Activated gamma-delta T cell treated with anti-CD3 and anti-CD28 coated beads, Interleukin-2, amount 50 U/mL, for 16 hours (primary cell): ENCODE measurements at regions not wholly inside any gene's neighbourhood (a gene's known extent, or its start where the extent isn't known, plus 50 kb on each side); places are given as distances from the start of the nearest gene placed in this dataset.
"Not testable (repeated sequence)": the region's sequence is repeated elsewhere in the genome, so short reads cannot be mapped to it uniquely, and the experiment has no call there.

ENCODE experiments used
- DNase-seq: peaks from one replicate; pipeline ENCODE4 v3.0.0-alpha.2; 2020; ENCODE audit warnings: low read depth

DNA sequence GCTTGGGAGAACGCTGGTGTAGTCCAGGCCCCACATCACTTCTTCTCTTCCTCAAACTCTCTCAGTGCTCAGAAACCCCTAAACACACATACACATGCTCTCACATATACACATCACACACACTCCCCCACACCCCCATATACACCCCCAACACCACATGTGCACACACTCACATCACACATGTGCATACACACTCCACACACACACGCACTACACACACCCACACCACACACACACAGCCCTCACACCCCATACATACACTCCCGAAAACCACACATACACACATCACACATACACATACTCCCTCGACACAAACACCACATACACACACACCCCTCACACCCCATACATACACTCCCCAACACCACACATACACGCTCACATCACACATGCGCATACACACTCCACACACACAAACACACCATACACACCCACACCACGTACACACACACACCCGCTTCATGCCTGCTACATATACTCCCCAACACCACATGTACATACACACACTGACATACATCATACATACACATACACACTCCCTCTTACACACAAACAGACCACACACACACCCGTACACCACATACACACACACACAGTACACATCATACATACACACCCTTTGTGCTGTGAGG is 110.3 kb upstream of the TMEM170B start:
- no peak for DNase-seq

DNA sequence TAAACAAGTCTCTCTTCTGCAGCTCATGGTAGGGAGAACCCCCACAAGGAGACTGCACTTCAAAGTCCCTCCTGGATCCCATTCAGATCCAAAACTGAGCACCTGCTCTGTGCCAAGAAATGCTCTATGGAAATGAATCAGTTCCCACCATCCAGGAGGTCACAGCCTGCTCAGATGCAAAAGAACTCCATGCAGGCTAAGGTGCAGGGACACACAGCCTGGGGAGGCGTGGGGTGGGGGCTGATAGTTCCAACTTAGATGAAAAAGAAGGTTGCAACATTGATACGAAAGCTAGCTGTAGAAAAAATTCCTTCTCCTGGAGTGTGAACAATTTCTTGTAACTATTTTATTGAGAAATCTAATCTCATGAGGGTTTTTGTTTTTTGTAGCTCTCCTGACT is 111.0 kb upstream of the TMEM170B start:
- DNase-seq: no peak

DNA sequence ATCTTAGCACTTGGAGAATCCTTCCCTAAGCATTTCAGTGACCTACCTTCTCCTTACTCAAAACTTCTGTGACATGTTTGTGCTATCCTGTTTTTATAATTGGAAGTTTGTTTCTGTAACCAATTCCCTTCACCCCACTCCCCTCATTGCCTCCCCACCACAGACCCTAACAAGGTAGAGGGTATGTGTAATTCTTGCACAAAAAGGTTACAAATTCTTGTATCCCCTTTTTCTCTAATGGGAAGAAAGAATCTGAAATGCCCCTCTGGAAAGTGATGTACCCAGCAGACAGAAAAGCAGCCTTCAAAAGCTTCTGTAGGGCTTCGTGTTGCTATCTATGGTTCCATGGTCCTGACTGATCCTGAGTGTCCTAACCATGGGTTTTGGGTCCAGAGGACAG is 111.7 kb upstream of the TMEM170B start:
- no peak for DNase-seq

DNA sequence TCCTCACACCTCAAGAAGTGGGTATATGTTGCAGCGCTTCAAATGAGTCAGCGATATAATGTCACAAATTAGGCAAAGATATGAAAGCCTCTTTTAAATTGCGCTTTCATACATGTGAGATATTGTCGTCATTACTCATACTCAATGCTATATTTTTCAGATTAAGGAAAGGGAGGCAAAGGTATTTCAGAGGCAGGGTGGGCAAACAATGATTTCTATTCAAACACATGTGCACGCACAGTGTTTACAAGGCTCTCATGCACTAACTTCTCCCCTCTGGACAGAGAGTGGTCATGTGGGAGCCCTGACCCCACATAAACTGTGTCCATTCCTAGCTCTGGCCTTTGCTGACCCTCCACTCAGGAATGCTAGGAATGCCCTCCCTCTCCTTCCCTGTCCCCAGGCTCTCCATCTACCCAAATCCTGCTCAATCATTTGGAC is 112.1 kb upstream of the TMEM170B start:
- no peak for DNase-seq

DNA sequence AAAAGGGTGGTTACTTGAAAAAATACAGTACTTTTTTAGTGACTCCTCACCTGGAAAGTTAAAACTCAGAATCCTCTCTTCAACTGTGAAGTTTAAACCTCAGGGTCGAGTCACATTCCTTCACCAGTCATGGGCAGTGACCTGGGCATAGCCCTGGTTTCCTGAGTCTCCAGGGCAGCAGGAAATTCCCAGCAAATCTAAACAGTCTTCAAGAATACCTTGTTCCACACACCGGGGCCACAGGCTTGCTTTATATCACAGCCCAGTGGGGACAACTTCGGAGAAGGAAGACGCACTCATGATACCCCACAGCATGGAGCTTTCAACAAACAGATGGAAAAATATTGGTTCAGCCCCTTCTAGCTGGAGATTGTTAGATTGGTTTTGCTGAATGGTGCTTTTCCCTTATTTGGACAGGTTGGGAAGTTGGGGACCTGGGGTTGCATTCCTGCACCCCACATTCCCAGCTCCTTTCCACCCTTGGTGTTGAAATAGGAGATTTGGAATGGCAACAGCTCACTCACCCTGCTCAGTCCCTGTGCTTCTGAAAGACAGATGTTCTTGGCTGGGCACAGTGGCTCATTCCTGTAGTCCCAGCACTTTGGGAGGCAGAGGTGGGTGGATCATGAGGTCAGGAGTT is 113.0 kb upstream of the TMEM170B start:
- DNase-seq: no peak

DNA sequence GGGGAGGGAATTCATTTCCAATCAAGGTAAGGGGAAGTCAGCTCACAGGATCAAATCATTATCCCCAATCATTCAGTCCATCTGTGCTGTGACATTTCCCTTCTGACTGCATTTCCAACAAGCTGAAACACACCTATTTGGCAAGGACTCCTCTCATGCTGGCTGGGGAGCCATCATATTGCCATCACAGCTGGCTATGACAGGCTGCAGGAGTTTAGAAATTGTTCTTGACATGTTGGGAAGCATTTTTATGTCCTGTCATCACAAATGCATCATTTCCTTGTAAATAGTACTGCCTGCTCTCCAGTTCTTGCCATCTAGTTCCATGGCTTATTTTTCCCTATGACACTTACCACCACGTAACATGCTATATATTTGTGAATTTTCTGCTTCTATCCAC is 113.9 kb upstream of the TMEM170B start:
- DNase-seq: no peak

DNA sequence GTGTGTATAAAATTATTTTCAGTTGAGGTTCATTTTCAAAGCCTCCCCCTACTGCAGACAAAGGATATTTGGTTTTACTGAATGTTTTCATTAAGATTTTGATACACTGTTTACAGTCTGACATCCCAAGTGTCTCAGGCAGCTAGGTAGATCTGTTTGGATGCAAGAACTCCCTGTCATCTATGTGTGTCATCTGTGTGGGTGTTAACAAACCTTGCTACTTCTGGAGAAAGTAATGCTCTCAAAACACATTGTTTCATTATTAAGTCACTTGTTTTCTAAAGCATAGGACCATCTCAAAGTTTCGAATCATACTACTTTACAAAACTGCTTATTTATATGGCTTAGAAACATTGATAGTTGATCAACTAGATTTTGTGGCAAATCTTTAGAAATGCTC is 114.5 kb upstream of the TMEM170B start:
- no peak for DNase-seq

DNA sequence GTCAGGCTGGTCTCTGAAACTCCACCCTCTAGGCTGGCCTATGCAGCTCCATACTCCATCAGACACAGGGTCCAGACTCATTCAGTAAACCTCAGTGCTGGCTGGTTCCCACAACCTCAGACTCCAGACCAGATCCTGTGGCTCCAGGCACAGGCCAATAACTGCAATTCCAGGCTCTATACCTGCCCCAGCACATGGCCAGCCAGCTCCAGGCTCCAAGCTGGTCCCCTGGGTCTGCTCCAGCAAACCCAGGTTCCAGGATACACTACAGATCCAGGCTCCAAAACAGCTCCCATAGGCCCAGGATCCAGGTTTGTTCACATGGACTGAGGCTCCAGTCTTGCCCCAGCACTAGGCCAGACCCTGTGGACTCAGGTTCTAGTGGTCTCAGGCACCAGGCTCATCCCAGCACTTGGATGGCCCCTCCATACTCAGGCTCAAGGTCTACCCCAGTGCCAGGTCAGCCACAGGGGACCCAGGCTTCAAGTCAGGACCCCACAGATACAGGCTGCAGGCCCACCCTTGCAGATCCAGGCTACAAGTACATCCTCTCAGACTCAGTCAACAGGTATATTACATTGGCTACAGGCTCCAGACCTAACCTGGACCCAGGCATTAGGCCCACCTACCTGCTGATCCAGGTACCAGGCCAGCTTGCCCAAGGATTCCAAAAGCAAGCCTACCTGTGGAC is 117.6 kb upstream of the TMEM170B start:
- no peak for DNase-seq

DNA sequence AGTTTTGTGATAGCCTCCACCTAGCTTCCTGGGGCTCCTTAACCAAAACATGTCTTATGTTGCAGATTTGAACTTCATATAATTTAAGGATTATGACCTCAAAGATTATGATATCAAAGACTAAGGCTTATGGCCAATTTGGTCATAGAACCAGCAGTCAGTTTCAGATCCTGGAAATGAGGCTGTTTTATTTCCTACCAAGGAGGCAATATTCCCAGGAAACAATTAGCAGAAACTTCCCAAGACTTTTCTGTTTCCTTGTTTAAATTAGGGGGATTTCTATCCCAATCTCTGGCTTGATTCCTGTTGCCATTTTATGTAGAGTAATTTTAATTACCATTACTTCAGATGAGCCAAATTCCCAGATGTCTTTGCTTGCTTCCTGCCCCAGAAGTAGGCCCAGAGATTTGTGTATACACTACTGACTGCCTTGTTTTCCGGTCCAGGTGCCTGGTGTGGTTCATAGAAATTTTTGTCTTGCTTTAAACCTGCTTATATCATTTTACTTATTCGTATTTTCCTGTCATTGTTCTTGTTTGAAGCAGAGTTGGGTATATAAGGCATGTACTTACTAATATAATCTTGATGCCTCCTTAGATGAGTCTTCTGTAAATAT is 119.2 kb upstream of the TMEM170B start:
- DNase-seq: no peak

DNA sequence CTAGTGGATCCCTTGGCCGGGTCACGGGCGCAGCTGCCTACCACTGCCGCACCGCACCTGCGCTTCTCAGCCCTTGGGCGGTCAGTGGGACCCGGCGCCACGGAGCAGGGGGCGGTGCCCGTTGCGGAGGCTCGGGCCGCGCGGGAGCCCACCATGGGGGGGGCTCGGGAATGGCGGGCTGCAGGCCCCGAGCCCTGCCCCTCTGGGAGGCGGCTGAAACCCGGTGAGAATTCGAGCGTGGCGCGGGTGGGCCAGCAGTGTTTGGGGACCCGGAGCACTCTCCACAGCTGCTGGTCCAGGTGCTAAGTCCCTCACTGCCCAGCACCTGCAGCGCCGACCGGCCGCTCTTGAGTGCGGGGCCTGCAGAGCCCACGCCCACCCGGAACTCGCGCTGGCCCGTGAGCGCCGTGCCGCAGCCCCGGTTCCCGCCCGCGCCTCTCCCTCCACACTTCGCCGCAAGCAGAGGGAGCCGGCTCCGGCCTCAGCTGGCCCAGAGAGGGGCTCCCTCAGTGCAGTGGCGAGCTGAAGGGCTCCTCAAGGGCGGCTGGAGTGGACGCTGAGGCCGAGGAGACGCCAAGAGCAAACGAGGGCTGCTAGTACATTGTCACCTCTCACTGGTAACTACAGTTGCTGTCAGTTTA is 120.5 kb upstream of the TMEM170B start:
- DNase-seq: no peak

DNA sequence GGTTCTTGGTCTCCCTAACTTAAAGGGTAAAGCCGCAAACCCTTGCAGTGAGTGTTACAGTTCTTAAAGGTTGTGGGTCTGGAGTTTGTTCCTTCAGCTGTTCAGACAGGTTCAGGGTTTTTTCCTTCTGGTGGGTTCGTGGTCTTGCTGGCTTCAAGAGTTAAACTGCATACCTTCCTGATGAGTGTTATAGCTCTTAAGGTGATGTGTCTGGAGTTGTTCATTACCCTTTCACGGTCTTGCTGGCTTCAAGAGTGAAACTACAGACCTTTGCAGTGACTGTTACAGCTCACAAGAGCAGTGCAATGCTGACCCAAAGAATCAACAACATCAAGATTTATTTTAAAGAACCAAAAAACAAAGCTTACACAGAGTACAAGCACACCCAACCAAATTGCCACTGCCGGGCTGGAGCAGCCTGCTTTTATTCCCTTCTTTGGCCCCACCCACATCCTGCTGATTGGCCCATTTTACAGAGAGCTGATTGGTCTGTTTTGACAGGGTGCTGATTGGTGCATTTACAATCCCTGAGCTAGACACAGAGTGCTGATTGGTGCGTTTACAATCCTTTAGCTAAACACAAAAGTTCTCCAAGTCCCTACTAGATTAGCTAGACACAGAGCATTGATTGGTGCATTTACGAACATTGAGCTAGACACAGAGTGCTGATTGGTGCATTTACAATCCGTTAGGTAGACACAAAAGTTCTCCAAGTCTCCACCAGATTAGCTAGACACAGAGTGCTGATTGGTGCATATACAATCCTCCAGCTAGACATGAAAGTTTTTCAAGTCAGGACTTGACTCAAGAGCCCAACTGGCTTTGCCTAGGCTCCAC is 121.2 kb upstream of the TMEM170B start:
- not testable (repeated sequence) for DNase-seq

DNA sequence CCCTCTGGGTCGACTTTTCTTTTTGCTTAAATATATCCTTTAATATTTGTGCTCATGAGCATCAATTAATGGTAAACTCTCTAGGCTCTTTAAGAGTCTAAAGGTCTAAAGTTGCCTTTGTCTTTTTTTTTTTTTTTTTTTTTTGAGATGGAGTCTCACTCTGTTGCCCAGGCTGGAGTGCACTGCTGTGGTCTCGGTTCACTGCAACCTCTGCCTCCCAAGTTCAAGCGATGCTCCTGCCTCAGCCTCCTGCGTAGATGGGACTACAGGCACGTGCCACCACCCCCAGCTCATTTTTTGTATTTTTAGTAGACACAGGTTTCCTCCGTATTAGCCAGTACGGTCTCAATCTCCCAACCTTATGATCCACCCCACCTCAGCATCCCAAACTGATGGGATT is 122.0 kb upstream of the TMEM170B start:
- DNase-seq: no peak

DNA sequence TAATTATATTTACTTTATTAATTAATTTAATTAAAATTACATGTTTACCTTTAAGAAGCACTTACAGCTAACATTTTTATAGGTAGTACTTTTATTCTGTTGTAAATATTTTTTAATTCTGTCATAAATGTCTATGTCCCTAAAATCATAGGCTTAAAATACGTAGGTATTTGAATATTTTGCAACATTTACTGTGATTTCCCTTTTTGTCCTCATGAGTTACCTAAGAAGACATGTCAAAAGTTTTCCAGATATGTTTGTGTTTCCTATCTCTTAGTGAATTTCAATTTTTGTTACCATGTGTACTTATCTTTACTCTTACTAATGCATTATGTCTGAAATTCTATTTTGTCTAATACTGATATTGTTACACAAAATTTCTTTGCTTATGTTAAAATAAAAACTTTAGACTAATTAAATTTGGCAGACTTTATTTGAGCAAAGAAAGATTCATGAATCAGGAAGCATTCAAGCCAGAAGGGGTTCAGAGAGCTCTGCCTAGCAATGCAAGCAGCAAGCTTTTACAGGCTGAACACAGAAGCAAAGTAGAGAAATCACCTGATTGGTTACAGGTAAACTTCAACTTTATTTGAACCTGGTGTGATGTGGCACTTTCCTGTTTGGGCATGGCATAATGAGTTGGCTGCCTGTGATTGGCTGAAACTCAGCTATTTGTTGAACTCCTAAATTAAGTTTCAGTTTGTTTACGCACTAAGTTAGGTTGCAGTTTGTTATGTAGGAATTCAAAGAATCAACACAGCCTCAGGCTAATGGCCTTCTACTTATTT is 123.2 kb upstream of the TMEM170B start:
- no peak for DNase-seq

DNA sequence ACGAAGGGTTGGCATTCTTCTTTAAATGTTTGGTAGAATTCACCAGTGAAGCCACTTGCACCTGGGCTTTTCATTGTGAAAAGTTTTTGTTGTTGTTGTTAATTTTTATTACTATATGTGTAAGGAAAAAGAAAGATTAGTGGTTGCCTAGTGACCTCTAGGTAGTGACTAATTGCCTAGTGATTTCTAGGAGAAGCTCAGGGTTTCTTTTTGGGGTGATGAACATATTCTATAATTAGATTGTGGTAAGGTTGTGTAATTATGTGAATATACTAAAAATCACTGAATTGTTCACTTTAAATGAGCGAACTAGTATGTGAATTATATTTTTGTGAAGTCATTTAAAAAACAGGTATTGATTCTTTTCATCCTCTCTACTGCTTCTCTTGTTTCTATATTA is 123.8 kb upstream of the TMEM170B start:
- DNase-seq: no peak

DNA sequence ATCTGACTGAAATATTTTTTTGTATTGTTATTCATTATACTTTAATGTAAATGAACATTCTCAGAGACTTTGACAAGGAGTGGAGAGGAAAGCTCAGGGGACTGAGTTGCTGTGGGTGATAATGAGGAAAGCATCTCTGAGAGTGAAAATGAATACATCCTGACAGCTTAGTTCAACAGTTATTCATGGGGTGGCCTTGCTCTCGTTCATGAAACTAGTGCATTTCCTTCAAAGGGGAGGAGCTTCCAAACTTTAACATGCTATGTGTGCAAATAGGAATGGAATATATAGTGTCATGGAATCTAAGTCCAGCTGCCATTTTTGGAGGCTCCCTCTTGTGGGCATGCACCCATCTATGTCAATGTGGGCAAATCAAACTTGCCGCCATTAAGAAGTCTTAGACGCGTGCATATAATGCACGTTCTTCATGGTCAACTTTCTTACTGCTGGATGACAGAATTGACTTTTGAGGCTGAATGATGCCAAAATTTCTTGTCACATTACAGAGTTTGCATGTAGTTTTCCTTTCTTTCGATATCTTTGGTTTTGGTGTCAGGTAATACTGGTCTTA is 124.3 kb upstream of the TMEM170B start:
- DNase-seq: no peak

DNA sequence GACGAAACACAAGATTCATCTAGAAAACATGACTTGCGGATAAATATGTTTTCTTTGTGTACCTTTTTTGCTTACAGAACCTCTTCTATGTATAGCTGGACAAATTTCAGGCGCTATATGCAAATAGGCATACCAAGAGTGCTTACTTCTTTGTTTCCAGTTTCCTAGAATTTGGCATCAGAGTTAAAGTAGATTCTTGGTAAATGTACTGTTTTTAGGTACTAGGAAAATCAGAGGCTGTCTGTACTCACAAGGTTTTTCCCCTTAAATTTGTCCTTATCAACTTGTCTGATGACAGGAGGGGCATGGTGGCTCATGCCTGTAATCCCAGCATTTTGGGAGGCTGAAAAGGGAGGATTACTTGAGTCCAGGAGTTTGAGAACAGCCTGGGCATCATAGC is 124.9 kb upstream of the TMEM170B start:
- DNase-seq: no peak

DNA sequence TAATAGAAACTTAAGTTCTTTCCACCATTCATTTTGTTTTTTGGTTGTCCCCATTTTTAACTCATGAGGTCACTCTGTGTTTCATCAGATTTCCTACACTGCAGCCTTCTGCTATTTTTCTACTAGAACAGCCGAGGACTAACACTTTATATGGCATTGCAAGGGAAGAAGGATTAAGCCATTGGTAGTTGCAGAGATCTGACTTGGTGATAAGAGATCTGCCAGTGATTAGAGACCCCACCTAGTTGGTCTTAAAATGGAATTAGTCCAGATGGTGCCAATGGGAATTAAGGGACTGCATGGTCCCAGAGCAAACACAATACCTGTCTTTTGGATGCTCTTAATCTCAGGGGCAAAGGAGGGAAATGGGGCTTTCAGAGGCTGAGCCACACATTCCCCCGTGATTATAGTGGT is 125.5 kb upstream of the TMEM170B start:
- DNase-seq: no peak

DNA sequence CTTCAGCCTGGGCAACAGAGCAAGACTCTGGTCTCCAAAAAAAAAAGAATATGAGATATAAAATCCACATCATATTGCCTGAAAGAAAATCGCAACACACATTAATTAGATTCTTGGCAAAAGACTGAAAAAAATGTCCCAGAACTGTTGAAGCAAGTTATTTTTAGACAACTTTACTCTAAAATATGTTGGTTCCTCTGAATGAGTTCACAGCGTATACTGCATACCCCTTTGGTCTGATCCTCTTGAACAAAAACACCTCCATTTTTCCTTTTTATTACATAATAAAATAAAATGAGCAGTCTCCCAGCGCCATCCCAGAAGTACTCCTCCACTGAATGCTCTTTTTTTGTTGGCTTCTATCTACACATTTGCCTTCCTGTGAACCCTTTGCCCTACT is 126.0 kb upstream of the TMEM170B start:
- no peak for DNase-seq

DNA sequence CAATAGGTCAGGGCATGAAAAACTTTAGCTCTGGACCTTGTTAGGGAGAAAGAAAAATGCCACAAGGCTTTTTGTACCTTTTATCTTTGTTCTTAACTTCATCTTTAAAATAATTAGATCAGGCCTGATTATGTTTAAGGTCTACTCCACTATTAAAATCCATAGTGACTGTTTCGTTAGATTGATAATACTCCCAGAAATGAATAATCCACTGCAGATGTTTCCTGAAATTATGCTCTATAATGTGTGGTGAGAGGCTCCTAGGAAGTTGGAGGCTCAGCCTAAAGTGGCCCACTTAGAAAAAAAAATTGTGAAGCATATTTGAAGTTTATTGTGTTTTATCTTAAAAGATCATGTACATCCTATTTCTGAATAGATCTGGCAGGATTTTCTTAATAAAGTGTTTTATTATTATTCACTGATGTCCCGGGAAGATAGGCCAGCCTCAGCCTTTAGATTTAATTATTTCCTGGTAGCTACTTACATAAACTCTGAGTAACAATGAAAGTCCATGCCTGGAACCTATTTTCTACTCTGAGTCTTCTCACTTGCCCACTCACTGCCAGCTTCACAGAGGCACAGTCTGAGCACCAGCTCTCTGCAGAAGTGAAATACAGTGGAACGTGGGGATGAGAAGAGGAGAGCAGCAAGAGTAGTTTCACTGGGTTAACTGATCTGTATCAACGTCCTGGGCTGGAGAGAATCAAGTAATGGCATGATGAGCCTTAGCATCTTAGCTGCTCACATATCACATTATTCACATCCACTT is 126.8 kb upstream of the TMEM170B start:
- no peak for DNase-seq

DNA sequence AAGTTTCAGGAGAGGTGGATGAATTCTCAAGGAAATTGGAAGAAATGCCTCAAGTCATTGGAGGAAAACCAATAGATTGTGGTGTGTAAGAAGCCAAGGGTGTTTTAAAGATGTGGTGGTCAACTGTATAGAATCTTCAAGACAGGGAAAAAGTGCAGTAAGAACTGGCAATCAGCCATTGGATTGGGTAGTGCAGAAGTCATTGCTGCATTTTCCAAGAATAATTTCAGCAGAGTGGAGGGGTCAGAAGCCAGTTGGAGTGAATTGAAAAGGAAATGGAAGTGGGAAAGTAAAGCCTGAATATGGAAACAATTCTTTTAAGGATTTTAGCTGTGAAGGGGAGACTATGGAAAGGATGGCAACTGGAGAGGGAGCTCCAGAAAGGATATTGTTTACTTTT is 128.2 kb upstream of the TMEM170B start:
- DNase-seq: no peak
